Memory B cell (primary cell): ENCODE measurements at regions not wholly inside any gene's neighbourhood (a gene's known extent, or its start where the extent isn't known, plus 50 kb on each side); places are given as distances from the start of the nearest gene placed in this dataset.
A peak's percentile ranks its signal among the peaks of the same experiment; 100 is the strongest.

ENCODE experiments used
- ATAC-seq: fragments of 150-1000 bp; cut with Tn5 transposase; 2 replicates; pipeline ENCODE4 v1.10.0; 2021; ENCODE audit warnings: low read depth, mild to moderate bottlenecking, moderate library complexity
- DNase-seq, 2 donors: peaks; one replicate each; pipeline ENCODE4 v3.0.0; 2022; ENCODE audit warnings: low spot score in 2 of 2
- H3K27ac Mint-ChIP-seq: one replicate; pipeline ENCODE4 v1.8.0; 2022; ENCODE audit warnings: mild to moderate bottlenecking, moderate library complexity, mixed read lengths
- H3K27me3 Mint-ChIP-seq: one replicate; pipeline ENCODE4 v1.8.0; 2022; ENCODE audit warnings: mixed read lengths
- H3K36me3 Mint-ChIP-seq: one replicate; pipeline ENCODE4 v1.8.0; 2022; ENCODE audit warnings: mild to moderate bottlenecking, mixed read lengths
- H3K4me1 Mint-ChIP-seq: one replicate; pipeline ENCODE4 v1.8.0; 2022; ENCODE audit warnings: mixed read lengths
- H3K4me3 Mint-ChIP-seq: one replicate; pipeline ENCODE4 v1.8.0; 2022; ENCODE audit warnings: mild to moderate bottlenecking, moderate library complexity, mixed read lengths
- H3K9me3 Mint-ChIP-seq: one replicate; pipeline ENCODE4 v1.8.0; 2022; ENCODE audit warnings: mixed read lengths

- H3K27me3 Mint-ChIP-seq: no peaks in the 10 kb centered on the region
- DNase-seq: no peak
- H3K4me3 Mint-ChIP-seq: no peak overlapping the region
- H3K27ac Mint-ChIP-seq: no peak overlapping the region
- peaks cover 14% of the 10 kb centered on the region for H3K4me1 Mint-ChIP-seq
- no peak for ATAC-seq
- no peaks in the 10 kb centered on the region for H3K9me3 Mint-ChIP-seq
- no peaks in the 10 kb centered on the region for H3K36me3 Mint-ChIP-seq
Observed at GRCh38 chr6:143621876-143622605, 55.7 kb upstream of the PHACTR2 start.

- DNase-seq: no peak
- no peak for ATAC-seq
- H3K36me3 Mint-ChIP-seq: no peaks in the 10 kb centered on the region
- no peaks in the 10 kb centered on the region for H3K9me3 Mint-ChIP-seq
- H3K4me1 Mint-ChIP-seq: peaks cover 16% of the 10 kb centered on the region
- H3K4me3 Mint-ChIP-seq: no peak overlapping the region
- H3K27ac Mint-ChIP-seq: no peak overlapping the region
- H3K27me3 Mint-ChIP-seq: no peaks in the 10 kb centered on the region
Observed at GRCh38 chr6:143621159-143621873, 56.4 kb upstream of the PHACTR2 start.

- H3K27me3 Mint-ChIP-seq: no peaks in the 10 kb centered on the region
- H3K9me3 Mint-ChIP-seq: no peaks in the 10 kb centered on the region
- no peaks in the 10 kb centered on the region for H3K36me3 Mint-ChIP-seq
- no peak for DNase-seq
- peaks cover 17% of the 10 kb centered on the region for H3K4me1 Mint-ChIP-seq
- ATAC-seq: peak; percentile 27
- H3K4me3 Mint-ChIP-seq: no peak overlapping the region
- no peak overlapping the region for H3K27ac Mint-ChIP-seq
Observed at GRCh38 chr6:143620447-143620846, 57.3 kb upstream of the PHACTR2 start.

- DNase-seq: no peak
- peaks cover 17% of the 10 kb centered on the region for H3K4me1 Mint-ChIP-seq
- H3K36me3 Mint-ChIP-seq: no peaks in the 10 kb centered on the region
- no peaks in the 10 kb centered on the region for H3K9me3 Mint-ChIP-seq
- ATAC-seq: no peak
- no peak overlapping the region for H3K27ac Mint-ChIP-seq
- H3K4me3 Mint-ChIP-seq: no peak overlapping the region
- H3K27me3 Mint-ChIP-seq: no peaks in the 10 kb centered on the region
Observed at GRCh38 chr6:143619824-143620401, 57.9 kb upstream of the PHACTR2 start.

- no peak for ATAC-seq
- H3K36me3 Mint-ChIP-seq: no peaks in the 10 kb centered on the region
- H3K9me3 Mint-ChIP-seq: no peaks in the 10 kb centered on the region
- no peak overlapping the region for H3K4me3 Mint-ChIP-seq
- H3K27ac Mint-ChIP-seq: no peak overlapping the region
- no peaks in the 10 kb centered on the region for H3K27me3 Mint-ChIP-seq
- no peak for DNase-seq
- H3K4me1 Mint-ChIP-seq: peaks cover 20% of the 10 kb centered on the region
Observed at GRCh38 chr6:143616741-143617140, 61.0 kb upstream of the PHACTR2 start.

GRCh38 chr6:143615785-143616184, 62.0 kb upstream of the PHACTR2 start:
- no peak for ATAC-seq
- no peaks in the 10 kb centered on the region for H3K27me3 Mint-ChIP-seq
- no peaks in the 10 kb centered on the region for H3K36me3 Mint-ChIP-seq
- DNase-seq: no peak
- H3K4me1 Mint-ChIP-seq: peaks cover 21% of the 10 kb centered on the region
- H3K4me3 Mint-ChIP-seq: no peak overlapping the region
- no peak overlapping the region for H3K27ac Mint-ChIP-seq
- H3K9me3 Mint-ChIP-seq: no peaks in the 10 kb centered on the region

GRCh38 chr6:143614235-143614634, 63.5 kb upstream of the PHACTR2 start:
- no peaks in the 10 kb centered on the region for H3K36me3 Mint-ChIP-seq
- peak overlapping the region; percentile 22 for H3K4me3 Mint-ChIP-seq
- H3K4me1 Mint-ChIP-seq: peaks cover 17% of the 10 kb centered on the region
- H3K27ac Mint-ChIP-seq: no peak overlapping the region
- no peaks in the 10 kb centered on the region for H3K9me3 Mint-ChIP-seq
- no peak for ATAC-seq
- H3K27me3 Mint-ChIP-seq: no peaks in the 10 kb centered on the region
- no peak for DNase-seq

- Mint-ChIP-seq H3K27me3 (no peaks in the 10 kb centered on the region), H3K36me3 (no peaks in the 10 kb centered on the region), H3K4me1 (peaks cover 14% of the 10 kb centered on the region), H3K4me3 (no peak overlapping the region), H3K27ac (no peak overlapping the region), H3K9me3 (no peaks in the 10 kb centered on the region)
- DNase-seq (no peak), ATAC-seq (no peak)
Observed at GRCh38 chr6:143613749-143614148, 64.0 kb upstream of the PHACTR2 start.

GRCh38 chr6:143612186-143612585, 65.6 kb upstream of the PHACTR2 start:
- H3K27ac Mint-ChIP-seq: no peak overlapping the region
- no peaks in the 10 kb centered on the region for H3K9me3 Mint-ChIP-seq
- no peaks in the 10 kb centered on the region for H3K36me3 Mint-ChIP-seq
- ATAC-seq: no peak
- peaks cover 12% of the 10 kb centered on the region for H3K4me1 Mint-ChIP-seq
- H3K27me3 Mint-ChIP-seq: no peaks in the 10 kb centered on the region
- no peak for DNase-seq
- H3K4me3 Mint-ChIP-seq: no peak overlapping the region

- H3K4me3 Mint-ChIP-seq: no peak overlapping the region
- DNase-seq (no peak), ATAC-seq (no peak)
- no peaks in the 10 kb centered on the region for H3K27me3 Mint-ChIP-seq
- no peak overlapping the region for H3K27ac Mint-ChIP-seq
- H3K4me1 Mint-ChIP-seq: peaks cover 12% of the 10 kb centered on the region
- H3K9me3 Mint-ChIP-seq: no peaks in the 10 kb centered on the region
- H3K36me3 Mint-ChIP-seq: no peaks in the 10 kb centered on the region
Observed at GRCh38 chr6:143611580-143611979, 66.2 kb upstream of the PHACTR2 start.

- DNase-seq (no peak), ATAC-seq (no peak)
- H3K4me3 Mint-ChIP-seq: no peak overlapping the region
- no peaks in the 10 kb centered on the region for H3K36me3 Mint-ChIP-seq
- no peaks in the 10 kb centered on the region for H3K9me3 Mint-ChIP-seq
- no peaks in the 10 kb centered on the region for H3K27me3 Mint-ChIP-seq
- peaks cover 9% of the 10 kb centered on the region for H3K4me1 Mint-ChIP-seq
- H3K27ac Mint-ChIP-seq: no peak overlapping the region
Observed at GRCh38 chr6:143609972-143610371, 67.8 kb upstream of the PHACTR2 start.

- no peak overlapping the region for H3K4me3 Mint-ChIP-seq
- H3K27ac Mint-ChIP-seq: no peak overlapping the region
- no peak for ATAC-seq
- H3K36me3 Mint-ChIP-seq: no peaks in the 10 kb centered on the region
- H3K9me3 Mint-ChIP-seq: no peaks in the 10 kb centered on the region
- peaks cover 7% of the 10 kb centered on the region for H3K4me1 Mint-ChIP-seq
- DNase-seq: no peak
- H3K27me3 Mint-ChIP-seq: no peaks in the 10 kb centered on the region
Observed at GRCh38 chr6:143609501-143609900, 68.3 kb upstream of the PHACTR2 start.

GRCh38 chr6:143608906-143609305, 68.9 kb upstream of the PHACTR2 start:
- no peaks in the 10 kb centered on the region for H3K9me3 Mint-ChIP-seq
- DNase-seq: no peak
- H3K27ac Mint-ChIP-seq: no peak overlapping the region
- H3K27me3 Mint-ChIP-seq: no peaks in the 10 kb centered on the region
- no peak overlapping the region for H3K4me3 Mint-ChIP-seq
- peaks cover 3% of the 10 kb centered on the region for H3K4me1 Mint-ChIP-seq
- no peaks in the 10 kb centered on the region for H3K36me3 Mint-ChIP-seq
- no peak for ATAC-seq

- DNase-seq (no peak), ATAC-seq (no peak)
- peaks cover 3% of the 10 kb centered on the region for H3K4me1 Mint-ChIP-seq
- H3K27me3 Mint-ChIP-seq: no peaks in the 10 kb centered on the region
- H3K27ac Mint-ChIP-seq: no peak overlapping the region
- no peaks in the 10 kb centered on the region for H3K9me3 Mint-ChIP-seq
- H3K4me3 Mint-ChIP-seq: no peak overlapping the region
- H3K36me3 Mint-ChIP-seq: no peaks in the 10 kb centered on the region
Observed at GRCh38 chr6:143607974-143608373, 69.8 kb upstream of the PHACTR2 start.
